Activated T-cell treated with anti-CD3 and anti-CD28 coated beads, Interleukin-2, amount 50 U/mL, for 4 hours (primary cell): ENCODE measurements at regions not wholly inside any gene's neighbourhood (a gene's known extent, or its start where the extent isn't known, plus 50 kb on each side); places are given as distances from the start of the nearest gene placed in this dataset.

ENCODE experiments used
- ATAC-seq, 2 donors: fragments of 200-7000 bp; cut with Tn5 transposase; one replicate each; pipeline ENCODE4 v1.10.0; 2021
- DNase-seq: peaks from one replicate; pipeline ENCODE4 v3.0.0-alpha.2; 2020
- H3K27me3 Mint-ChIP-seq: one replicate; pipeline ENCODE4 v1.8.0; 2021; ENCODE audit warnings: low read depth, mixed read lengths
- H3K36me3 Mint-ChIP-seq: one replicate; pipeline ENCODE4 v1.8.0; 2022; ENCODE audit warnings: mixed read lengths; ENCODE audit not compliant: insufficient read depth
- H3K4me1 Mint-ChIP-seq: one replicate; pipeline ENCODE4 v1.8.0; 2021; ENCODE audit warnings: low read depth, mixed read lengths
- H3K4me3 Mint-ChIP-seq: one replicate; pipeline ENCODE4 v1.8.0; 2021; ENCODE audit warnings: mild to moderate bottlenecking, moderate library complexity, mixed read lengths
- H3K9me3 Mint-ChIP-seq: one replicate; pipeline ENCODE4 v1.8.0; 2021; ENCODE audit warnings: mixed read lengths

DNA sequence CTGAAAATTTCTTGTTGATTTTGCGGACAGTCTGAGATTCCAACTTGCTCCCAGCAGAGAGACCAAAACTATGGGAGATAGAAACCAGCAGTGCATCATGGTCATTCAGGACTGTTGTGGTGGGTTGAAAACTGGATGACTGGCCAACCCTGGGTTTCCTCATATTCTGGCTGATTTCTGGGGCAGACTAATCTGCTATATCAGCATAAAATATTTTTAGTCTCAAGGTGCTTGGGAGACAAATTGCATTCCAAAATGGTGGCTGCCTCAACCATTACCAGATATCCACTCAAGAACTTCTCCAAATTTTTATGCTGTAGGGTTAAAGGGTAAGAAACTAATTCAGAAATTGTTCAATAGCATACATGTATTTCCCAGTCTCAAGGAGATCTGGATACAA, 434.0 kb downstream of the BRINP3 start:
- H3K27me3 Mint-ChIP-seq: no peaks in the 10 kb centered on the region
- H3K9me3 Mint-ChIP-seq: peaks cover 19% of the 10 kb centered on the region
- no peak overlapping the region for H3K4me3 Mint-ChIP-seq
- H3K36me3 Mint-ChIP-seq: no peaks in the 10 kb centered on the region
- H3K4me1 Mint-ChIP-seq: no peaks in the 10 kb centered on the region
- ATAC-seq (no peak), DNase-seq (no peak)

DNA sequence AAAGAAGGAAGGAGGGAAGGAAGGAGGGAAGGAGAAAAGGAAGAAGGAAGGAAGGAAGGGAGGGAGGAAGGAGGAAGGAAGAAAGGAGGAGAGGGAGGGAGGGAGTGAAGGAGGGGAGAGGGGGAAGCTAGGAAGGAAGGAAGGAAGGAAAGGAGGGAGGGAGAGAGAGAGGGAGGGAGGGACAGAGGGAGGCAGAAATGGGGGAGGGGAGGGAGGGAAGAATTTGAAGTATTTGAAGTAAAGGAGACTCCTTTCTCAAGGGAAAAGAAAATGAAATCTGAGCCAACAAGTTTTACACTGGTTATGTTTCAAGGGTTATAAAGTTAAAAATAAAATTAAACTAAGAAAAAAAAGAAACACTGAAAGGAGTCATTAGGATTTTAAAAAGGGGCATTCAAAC, 431.4 kb downstream of the BRINP3 start:
- Mint-ChIP-seq H3K9me3 (peaks cover 18% of the 10 kb centered on the region), H3K36me3 (no peaks in the 10 kb centered on the region), H3K4me3 (no peak overlapping the region), H3K4me1 (no peaks in the 10 kb centered on the region), H3K27me3 (no peaks in the 10 kb centered on the region)
- DNase-seq: no peak
- ATAC-seq: no peak
